ENCODE measurements at regions not wholly inside any gene's neighbourhood (a gene's known extent, or its start where the extent isn't known, plus 50 kb on each side); places are given as distances from the start of the nearest gene placed in this dataset.

DNA sequence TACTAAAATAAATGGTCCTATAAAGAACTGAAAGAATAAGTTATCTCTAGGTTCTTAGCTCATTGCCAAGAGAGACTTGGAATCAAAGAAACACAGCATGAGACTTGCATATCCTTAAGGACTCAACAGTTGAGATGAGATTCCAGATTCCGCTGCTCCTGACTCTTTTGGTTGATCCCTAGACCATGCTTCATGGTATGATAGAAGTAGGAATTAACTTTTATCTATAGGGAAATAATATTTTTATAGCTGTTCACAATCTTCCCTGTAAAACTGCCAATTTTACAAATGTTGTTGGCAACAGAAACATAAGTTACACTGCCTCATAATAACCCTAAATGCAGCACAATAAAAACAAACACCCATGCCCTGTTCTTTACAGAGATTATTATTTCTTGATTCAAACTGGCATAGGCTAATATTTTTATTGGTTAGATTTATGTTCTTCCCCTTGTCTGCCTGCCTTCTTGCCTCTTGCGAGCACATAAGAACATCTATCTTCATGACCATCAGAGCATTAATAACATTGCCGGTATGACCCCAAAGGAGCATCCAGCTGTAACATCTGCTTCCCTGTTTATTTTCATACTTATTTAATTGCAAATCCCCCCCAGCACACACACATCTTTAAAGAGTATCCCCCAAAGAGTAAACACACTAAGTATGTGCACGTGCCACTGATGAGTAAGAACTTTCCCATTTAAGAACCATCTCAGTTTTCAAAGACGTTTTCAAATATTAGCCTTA is 735.7 kb upstream of the SLC8A1 start:
- no peaks in the 10 kb centered on the region for H3K9me3 ChIP-seq
- H3K4me1 ChIP-seq: no peaks in the 10 kb centered on the region
- no peak overlapping the region for H3K4me3 ChIP-seq
- TF ChIP-seq POLR2AphosphoS5 (IDR thresholded peaks at IDR 0.05) (no peak), EP300 (IDR thresholded peaks at IDR 0.05) (no peak), POLR2A (IDR thresholded peaks at IDR 0.05) (no peak)
- TF ChIP-seq, protein P1, sequence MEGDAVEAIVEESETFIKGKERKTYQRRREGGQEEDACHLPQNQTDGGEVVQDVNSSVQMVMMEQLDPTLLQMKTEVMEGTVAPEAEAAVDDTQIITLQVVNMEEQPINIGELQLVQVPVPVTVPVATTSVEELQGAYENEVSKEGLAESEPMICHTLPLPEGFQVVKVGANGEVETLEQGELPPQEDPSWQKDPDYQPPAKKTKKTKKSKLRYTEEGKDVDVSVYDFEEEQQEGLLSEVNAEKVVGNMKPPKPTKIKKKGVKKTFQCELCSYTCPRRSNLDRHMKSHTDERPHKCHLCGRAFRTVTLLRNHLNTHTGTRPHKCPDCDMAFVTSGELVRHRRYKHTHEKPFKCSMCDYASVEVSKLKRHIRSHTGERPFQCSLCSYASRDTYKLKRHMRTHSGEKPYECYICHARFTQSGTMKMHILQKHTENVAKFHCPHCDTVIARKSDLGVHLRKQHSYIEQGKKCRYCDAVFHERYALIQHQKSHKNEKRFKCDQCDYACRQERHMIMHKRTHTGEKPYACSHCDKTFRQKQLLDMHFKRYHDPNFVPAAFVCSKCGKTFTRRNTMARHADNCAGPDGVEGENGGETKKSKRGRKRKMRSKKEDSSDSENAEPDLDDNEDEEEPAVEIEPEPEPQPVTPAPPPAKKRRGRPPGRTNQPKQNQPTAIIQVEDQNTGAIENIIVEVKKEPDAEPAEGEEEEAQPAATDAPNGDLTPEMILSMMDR (IDR thresholded peaks at IDR 0.05): no peak
- no peaks in the 10 kb centered on the region for H3K27me3 ChIP-seq
- WGBS, 5 donors: 71 to 81% (median 73%) methylated on average over 5 of the region's 5 CpGs
- intact Hi-C loops (cut with DNase I; ENCODE audit: low total_unique reads): no loop called here
- H3K36me3 ChIP-seq: no peaks in the 10 kb centered on the region
- no peak overlapping the region for H3K27ac ChIP-seq
- DNase-seq: peak in 1 of 2 donors; percentile 24

DNA sequence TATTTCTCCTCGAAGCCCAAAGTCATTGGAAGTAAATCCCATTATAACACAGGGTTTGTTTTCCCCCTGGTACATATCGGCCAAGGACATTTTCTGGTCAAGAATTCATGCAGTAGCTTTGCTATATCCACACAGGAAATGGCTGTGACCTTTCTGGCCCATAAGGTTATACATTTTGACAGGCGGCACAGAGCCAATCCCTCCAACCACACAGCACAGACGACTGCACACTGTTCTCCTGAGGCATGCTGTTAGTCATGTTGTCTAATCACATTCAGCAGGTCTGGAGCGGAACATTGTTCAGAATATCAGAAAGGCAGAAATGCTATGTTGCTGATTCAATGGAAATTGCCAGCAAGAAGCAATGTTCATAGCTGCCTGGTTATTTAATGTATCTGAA is 742.3 kb upstream of the SLC8A1 start:
- Histone ChIP-seq H3K4me1 (peaks cover 0 to 8% (median 0%) of the 10 kb centered on the region in 4 donors), H3K9me3 (no peaks in the 10 kb centered on the region), H3K4me3 (no peak overlapping the region), H3K27me3 (no peaks in the 10 kb centered on the region), H3K27ac (no peak overlapping the region), H3K36me3 (no peaks in the 10 kb centered on the region)
- DNase-seq: peak; percentile 25 to 54
- no peak for TF ChIP-seq EP300 (IDR thresholded peaks at IDR 0.05)
- no peak for TF ChIP-seq POLR2AphosphoS5 (IDR thresholded peaks at IDR 0.05)
- TF ChIP-seq, protein P1 (IDR thresholded peaks at IDR 0.05): no peak
- no peak for TF ChIP-seq POLR2A (IDR thresholded peaks at IDR 0.05)
- intact Hi-C loops (cut with DNase I; ENCODE audit: low total_unique reads): no loop called here
- WGBS, 5 donors: 42 to 56% (median 44%) methylated on average over 5 of the region's 5 CpGs

DNA sequence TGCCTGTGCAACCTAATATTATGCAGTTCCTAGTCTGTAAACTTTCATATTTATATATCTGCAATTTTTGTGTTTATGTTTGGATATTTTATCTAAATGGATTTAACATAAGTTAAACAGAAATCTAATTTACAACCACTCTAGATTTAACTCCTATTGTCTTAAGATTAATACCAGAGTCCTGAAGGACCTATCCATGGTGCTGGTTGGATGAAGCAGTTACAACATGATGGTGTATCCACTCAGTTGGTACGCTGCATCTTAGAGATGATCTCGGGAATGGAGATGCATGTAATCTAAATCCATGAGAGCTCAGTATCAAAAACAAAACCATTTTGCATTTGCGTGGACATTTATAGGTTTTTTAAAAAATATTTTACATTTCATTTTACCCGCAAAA is 745.9 kb upstream of the SLC8A1 start:
- TF ChIP-seq, protein P1 (IDR thresholded peaks at IDR 0.05): no peak
- TF ChIP-seq POLR2AphosphoS5 (IDR thresholded peaks at IDR 0.05) (no peak), POLR2A (IDR thresholded peaks at IDR 0.05) (no peak), EP300 (IDR thresholded peaks at IDR 0.05) (no peak)
- WGBS, 5 donors: 73 to 87% (median 80%) methylated on average over 4 of the region's 4 CpGs
- peaks cover 0 to 8% (median 0%) of the 10 kb centered on the region in 4 donors for H3K4me1 ChIP-seq
- H3K9me3 ChIP-seq: no peaks in the 10 kb centered on the region
- no peak overlapping the region for H3K4me3 ChIP-seq
- H3K27me3 ChIP-seq: no peaks in the 10 kb centered on the region
- intact Hi-C loops (cut with DNase I; ENCODE audit: low total_unique reads): no loop called here
- no peaks in the 10 kb centered on the region for H3K36me3 ChIP-seq
- peak in 1 of 2 donors; percentile 12 for DNase-seq
- H3K27ac ChIP-seq: no peak overlapping the region

DNA sequence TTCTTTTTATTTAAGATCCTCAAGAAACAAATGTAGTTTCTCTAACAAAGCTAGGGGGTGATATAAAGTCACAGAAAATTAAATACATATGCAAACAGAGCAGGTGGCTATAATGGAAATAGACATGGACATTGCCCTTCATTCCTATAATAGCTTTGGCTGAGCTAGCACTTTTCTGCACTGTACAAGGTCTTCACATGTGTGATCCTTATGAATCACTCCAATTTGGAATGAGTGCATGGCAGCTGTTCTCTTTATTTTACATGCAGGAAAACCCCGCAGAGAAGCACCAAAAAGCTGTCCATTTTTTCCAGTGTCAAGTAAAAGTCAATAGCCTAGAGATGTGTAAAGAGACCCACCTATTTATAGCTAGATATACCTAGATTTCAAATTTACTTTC is 747.4 kb upstream of the SLC8A1 start:
- no peak for TF ChIP-seq EP300 (IDR thresholded peaks at IDR 0.05)
- TF ChIP-seq POLR2A (IDR thresholded peaks at IDR 0.05): no peak
- TF ChIP-seq, protein P1 (IDR thresholded peaks at IDR 0.05): no peak
- Histone ChIP-seq H3K4me3 (no peak overlapping the region), H3K36me3 (no peaks in the 10 kb centered on the region), H3K27ac (no peak overlapping the region), H3K9me3 (no peaks in the 10 kb centered on the region), H3K4me1 (peaks cover 0 to 1% (median 0%) of the 10 kb centered on the region in 4 donors), H3K27me3 (no peaks in the 10 kb centered on the region)
- intact Hi-C loops (cut with DNase I; ENCODE audit: low total_unique reads): no loop called here
- peak in 1 of 2 donors; percentile 15 for DNase-seq
- 58 to 76% (median 71%) methylated on average over 1 of the region's 1 CpG for WGBS, 5 donors

Data from stomach (tissue), 8 donors.